ENCODE measurements at regions not wholly inside any gene's neighbourhood (a gene's known extent, or its start where the extent isn't known, plus 50 kb on each side); places are given as distances from the start of the nearest gene placed in this dataset.

DNA sequence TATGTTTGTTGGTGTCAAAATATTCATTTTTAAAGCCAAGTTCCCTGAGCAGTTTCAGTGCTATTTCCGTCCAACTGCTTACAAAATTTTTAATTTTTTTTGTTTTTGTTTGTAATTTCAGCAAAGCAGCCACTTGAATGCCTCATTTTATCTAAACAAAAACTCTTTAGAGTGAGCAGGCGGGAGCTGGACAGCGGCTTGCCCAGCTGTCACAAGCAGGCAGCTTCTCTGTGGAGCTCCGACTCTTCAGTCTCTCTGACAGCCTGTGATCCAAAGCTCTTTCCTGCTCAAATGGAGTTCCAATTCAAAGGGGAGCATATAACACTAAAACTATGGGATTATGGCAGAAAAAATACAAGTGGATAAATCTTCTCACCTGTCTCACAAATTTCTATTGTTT is 618.3 kb upstream of the PCDH20 start:
- no peak overlapping the region for H3K27ac Mint-ChIP-seq (ENCODE audit: unreplicated experiment)
- DNase-seq (ENCODE audit: low spot score): no peak
- H3K4me1 Mint-ChIP-seq (ENCODE audit: low read depth): peaks cover 9% of the 10 kb centered on the region
- no peak overlapping the region for H3K4me3 Mint-ChIP-seq (ENCODE audit: unreplicated experiment)
- no peaks in the 10 kb centered on the region for H3K36me3 Mint-ChIP-seq (ENCODE audit: low read depth)
- H3K27me3 Mint-ChIP-seq (ENCODE audit: low read depth): no peaks in the 10 kb centered on the region
- no peaks in the 10 kb centered on the region for H3K9me3 Mint-ChIP-seq (ENCODE audit: low read depth)
- TF ChIP-seq, protein P1, sequence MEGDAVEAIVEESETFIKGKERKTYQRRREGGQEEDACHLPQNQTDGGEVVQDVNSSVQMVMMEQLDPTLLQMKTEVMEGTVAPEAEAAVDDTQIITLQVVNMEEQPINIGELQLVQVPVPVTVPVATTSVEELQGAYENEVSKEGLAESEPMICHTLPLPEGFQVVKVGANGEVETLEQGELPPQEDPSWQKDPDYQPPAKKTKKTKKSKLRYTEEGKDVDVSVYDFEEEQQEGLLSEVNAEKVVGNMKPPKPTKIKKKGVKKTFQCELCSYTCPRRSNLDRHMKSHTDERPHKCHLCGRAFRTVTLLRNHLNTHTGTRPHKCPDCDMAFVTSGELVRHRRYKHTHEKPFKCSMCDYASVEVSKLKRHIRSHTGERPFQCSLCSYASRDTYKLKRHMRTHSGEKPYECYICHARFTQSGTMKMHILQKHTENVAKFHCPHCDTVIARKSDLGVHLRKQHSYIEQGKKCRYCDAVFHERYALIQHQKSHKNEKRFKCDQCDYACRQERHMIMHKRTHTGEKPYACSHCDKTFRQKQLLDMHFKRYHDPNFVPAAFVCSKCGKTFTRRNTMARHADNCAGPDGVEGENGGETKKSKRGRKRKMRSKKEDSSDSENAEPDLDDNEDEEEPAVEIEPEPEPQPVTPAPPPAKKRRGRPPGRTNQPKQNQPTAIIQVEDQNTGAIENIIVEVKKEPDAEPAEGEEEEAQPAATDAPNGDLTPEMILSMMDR (IDR thresholded peaks at IDR 0.05): no peak

DNA sequence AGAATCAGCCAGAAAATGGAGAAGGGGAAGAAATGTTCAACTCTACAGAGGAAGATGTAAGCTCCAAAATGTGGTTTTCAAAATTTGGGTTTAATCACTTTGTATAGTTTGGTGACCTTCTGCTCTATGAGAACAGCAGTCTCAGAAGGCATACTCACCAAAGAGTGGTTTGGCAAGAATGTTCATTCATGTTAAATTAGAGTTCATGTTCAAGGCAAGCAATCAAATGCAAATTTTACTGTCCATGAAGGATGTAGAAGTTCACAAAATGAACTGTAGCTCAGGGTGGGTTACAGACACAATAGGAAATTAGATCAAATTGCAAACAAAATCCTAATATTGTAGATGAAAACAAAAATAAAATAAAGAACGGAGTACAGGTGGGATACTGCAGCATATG is 606.7 kb upstream of the PCDH20 start:
- DNase-seq (ENCODE audit: low spot score): no peak
- no peaks in the 10 kb centered on the region for H3K9me3 Mint-ChIP-seq (ENCODE audit: low read depth)
- H3K27me3 Mint-ChIP-seq (ENCODE audit: low read depth): no peaks in the 10 kb centered on the region
- peaks cover 17% of the 10 kb centered on the region for H3K4me1 Mint-ChIP-seq (ENCODE audit: low read depth)
- no peak overlapping the region for H3K27ac Mint-ChIP-seq (ENCODE audit: unreplicated experiment)
- TF ChIP-seq, protein P1 (IDR thresholded peaks at IDR 0.05): no peak
- H3K4me3 Mint-ChIP-seq (ENCODE audit: unreplicated experiment): no peak overlapping the region
- no peaks in the 10 kb centered on the region for H3K36me3 Mint-ChIP-seq (ENCODE audit: low read depth)

DNA sequence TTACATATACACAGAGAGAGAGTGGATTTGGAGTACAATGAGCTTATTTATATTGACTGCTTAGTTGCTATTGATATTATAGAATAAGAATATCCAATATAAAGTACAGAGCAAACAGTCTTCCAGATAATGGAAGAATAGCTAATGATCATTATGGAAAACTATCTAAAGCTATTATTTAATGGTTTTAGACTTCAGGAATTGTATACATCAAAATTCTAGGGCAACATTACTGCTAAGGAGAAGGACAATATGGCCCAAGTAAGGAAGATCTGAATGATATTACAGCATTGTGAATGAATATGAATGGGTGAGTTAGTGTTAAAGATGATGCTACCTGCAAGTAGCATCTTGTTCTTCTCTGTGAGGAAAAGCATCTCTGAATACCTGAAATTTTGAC is 604.2 kb upstream of the PCDH20 start:
- no peak for DNase-seq (ENCODE audit: low spot score)
- H3K9me3 Mint-ChIP-seq (ENCODE audit: low read depth): no peaks in the 10 kb centered on the region
- H3K4me3 Mint-ChIP-seq (ENCODE audit: unreplicated experiment): no peak overlapping the region
- no peaks in the 10 kb centered on the region for H3K36me3 Mint-ChIP-seq (ENCODE audit: low read depth)
- H3K4me1 Mint-ChIP-seq (ENCODE audit: low read depth): peaks cover 2% of the 10 kb centered on the region
- H3K27ac Mint-ChIP-seq (ENCODE audit: unreplicated experiment): no peak overlapping the region
- H3K27me3 Mint-ChIP-seq (ENCODE audit: low read depth): no peaks in the 10 kb centered on the region
- TF ChIP-seq, protein P1 (IDR thresholded peaks at IDR 0.05): no peak

DNA sequence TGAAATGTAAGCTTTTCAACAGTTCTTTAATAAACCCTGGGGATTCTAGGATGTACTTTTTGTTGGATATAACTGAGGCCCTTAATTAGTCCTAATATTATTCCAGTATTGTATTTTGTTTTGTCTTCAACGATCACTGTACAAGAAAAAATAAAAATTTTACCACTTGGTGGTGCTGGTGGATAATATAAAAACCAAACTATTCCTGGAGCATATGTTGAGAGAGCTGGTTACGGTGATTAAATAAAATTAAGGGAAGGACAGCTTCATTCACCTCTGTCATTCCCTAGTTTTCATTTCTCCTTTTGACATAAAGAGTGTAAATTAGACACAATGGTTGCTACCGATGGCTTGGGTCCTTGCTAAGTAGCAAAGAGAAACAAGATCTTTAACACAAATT is 598.6 kb upstream of the PCDH20 start:
- no peak overlapping the region for H3K27ac Mint-ChIP-seq (ENCODE audit: unreplicated experiment)
- no peaks in the 10 kb centered on the region for H3K27me3 Mint-ChIP-seq (ENCODE audit: low read depth)
- DNase-seq (ENCODE audit: low spot score): no peak
- H3K9me3 Mint-ChIP-seq (ENCODE audit: low read depth): no peaks in the 10 kb centered on the region
- TF ChIP-seq, protein P1 (IDR thresholded peaks at IDR 0.05): peak; percentile 88
- peak overlapping the region; percentile 47 for H3K4me3 Mint-ChIP-seq (ENCODE audit: unreplicated experiment)
- H3K36me3 Mint-ChIP-seq (ENCODE audit: low read depth): no peaks in the 10 kb centered on the region
- H3K4me1 Mint-ChIP-seq (ENCODE audit: low read depth): peaks cover 12% of the 10 kb centered on the region

DNA sequence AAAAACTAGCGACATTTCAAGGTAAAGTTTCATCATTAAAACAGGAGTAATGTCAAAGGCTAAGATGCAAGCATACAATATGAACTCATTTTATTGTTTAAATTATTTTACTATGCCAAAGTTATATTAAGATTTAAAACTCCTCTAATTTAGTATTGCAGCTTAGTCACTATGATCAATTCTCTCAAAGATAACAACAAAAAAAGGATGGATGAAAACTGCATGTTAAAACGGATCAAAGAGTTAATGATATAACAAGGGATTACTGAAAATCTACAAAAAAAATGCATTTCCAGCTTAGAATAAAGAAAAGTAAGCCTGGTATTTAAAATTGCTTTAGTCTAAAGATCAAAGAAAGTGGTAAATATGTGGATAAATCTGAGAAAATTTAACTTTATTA is 587.8 kb upstream of the PCDH20 start:
- H3K36me3 Mint-ChIP-seq (ENCODE audit: low read depth): peaks cover 2% of the 10 kb centered on the region
- H3K4me1 Mint-ChIP-seq (ENCODE audit: low read depth): no peaks in the 10 kb centered on the region
- peaks cover 2% of the 10 kb centered on the region for H3K27me3 Mint-ChIP-seq (ENCODE audit: low read depth)
- no peak overlapping the region for H3K27ac Mint-ChIP-seq (ENCODE audit: unreplicated experiment)
- no peak overlapping the region for H3K4me3 Mint-ChIP-seq (ENCODE audit: unreplicated experiment)
- TF ChIP-seq, protein P1 (IDR thresholded peaks at IDR 0.05): no peak
- no peak for DNase-seq (ENCODE audit: low spot score)
- peaks cover 2% of the 10 kb centered on the region for H3K9me3 Mint-ChIP-seq (ENCODE audit: low read depth)
